ENCODE measurements at regions not wholly inside any gene's neighbourhood (a gene's known extent, or its start where the extent isn't known, plus 50 kb on each side); places are given as distances from the start of the nearest gene placed in this dataset.
"Not testable (repeated sequence)": the region's sequence is repeated elsewhere in the genome, so short reads cannot be mapped to it uniquely, and the experiment has no call there.

- no peak for DNase-seq
These were observed 59.9 kb downstream of the MINAR1 start for GRCh38 chr15:79492065-79492464.

GRCh38 chr15:79494384-79494909 lies 62.3 kb downstream of the MINAR1 start:
- DNase-seq, result no peak

GRCh38 chr15:79494963-79495755 lies 63.0 kb downstream of the MINAR1 start:
- no peak for DNase-seq

DNA sequence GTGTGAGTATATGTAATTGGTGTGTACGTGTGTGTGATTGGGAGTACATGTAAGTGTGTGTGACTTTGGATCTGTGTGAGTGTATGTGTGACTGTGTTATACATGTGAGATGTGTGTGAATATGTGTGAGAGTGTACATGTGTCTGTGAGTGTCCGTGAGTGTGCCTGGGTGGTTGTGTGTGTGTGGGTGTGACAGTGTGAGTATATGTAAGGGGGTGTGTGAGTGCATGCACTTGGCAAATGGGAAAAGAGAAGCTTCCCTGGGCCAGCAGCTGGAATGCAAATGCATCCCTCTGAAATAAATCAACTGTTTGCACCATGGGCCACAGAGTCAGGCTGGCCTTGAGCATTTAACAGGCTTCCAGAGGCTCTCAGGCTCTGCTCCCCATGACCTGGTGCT lies 63.6 kb downstream of the MINAR1 start:
- no peak for DNase-seq

DNA sequence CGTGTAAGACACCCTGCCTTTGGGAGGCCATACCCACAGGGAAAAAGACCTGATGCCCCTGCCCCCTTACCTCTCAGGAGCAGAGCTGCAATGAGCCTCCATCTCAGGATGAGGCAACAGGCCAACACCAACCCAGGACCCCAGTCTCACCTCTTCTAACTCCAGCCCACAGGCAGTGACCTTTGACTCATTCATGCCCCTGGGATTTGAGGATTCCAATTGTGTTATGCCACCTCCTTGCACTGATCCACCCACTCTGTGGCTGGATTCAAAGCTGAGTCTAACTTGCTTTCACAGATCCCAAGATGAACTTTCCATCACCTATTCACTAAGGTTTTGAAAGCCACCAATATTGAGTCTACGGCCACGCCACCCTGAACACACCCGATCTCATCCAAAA lies 64.7 kb downstream of the MINAR1 start:
- DNase-seq, result no peak

GRCh38 chr15:79501086-79501485 lies 69.0 kb downstream of the MINAR1 start:
- DNase-seq, result no peak

DNA sequence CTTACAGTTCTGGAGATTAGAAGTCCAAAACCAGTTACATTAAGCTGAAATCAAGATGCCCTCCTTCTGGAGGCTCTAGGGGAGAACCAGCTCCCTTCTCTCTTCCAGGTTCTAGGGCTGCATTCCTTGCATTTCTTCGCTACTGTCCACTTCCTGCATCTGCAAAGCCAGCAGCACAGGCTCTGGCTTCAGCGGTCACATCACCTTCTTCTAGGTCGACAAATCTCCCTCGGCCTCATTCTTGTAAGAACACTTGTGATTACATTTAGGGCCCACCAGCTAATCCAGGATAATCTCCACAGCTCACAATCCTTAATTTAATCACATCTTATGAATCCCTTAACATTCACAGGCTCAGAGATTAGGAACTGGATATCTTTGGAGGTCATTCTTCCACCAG lies 73.8 kb downstream of the MINAR1 start:
- no peak for DNase-seq

DNA sequence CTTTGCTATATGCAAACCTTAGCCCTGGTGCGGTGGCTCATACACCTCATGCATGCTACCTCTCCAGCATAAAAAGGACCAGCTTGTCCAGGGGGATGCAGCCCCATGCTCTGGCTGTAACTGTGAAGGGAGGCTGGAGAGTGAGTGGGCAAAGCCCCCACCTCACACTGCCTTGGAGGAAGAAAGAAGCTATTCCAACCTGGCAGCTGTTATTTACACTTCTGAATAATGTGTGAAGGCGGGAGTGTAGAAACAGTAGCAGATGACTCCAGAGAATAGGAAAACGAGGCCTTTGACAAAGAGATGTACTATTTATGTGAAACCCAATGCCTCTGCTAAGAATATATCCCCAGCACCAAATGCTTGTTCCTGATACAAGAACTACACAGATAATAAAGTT lies 80.7 kb downstream of the MINAR1 start:
- DNase-seq, result not testable (repeated sequence)

DNA sequence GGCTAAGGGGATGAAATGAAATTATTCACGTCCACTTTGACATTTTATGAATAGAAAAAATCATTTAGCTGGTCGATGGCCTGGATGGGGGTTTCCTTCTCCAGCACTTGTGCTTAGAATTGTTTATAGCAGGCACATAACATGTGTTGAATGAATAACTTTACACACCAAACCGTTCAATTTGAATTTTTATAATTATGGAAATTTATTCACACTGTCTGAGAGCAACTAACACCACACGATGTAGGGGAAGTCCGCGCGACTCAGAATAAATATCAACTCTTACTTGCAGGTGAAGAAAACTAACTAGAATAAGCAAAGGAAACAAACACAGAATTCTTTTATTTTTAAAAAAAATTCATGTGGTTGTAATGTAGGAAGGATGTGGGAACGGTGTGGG lies 81.3 kb downstream of the MINAR1 start:
- no peak for DNase-seq

DNA sequence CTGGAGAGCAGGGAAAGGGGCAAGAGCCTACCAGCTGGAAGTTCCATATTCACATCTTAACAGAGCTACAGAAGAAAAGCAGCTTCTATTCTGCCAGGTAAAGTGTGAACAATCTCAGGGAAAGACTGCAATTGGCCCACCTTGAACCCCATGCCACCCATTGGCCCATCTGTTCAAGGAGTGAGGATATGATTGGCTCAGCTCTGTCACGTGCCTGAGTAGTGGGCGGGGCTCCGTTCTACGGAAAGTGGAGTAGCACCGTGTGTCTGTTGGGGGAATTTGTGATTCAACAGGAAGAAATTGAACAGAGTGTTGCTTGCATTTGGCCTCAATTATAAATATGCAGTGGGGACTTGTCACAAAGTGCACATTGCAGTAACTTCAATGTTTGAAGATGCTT lies 81.8 kb downstream of the MINAR1 start:
- DNase-seq, result no peak

DNA sequence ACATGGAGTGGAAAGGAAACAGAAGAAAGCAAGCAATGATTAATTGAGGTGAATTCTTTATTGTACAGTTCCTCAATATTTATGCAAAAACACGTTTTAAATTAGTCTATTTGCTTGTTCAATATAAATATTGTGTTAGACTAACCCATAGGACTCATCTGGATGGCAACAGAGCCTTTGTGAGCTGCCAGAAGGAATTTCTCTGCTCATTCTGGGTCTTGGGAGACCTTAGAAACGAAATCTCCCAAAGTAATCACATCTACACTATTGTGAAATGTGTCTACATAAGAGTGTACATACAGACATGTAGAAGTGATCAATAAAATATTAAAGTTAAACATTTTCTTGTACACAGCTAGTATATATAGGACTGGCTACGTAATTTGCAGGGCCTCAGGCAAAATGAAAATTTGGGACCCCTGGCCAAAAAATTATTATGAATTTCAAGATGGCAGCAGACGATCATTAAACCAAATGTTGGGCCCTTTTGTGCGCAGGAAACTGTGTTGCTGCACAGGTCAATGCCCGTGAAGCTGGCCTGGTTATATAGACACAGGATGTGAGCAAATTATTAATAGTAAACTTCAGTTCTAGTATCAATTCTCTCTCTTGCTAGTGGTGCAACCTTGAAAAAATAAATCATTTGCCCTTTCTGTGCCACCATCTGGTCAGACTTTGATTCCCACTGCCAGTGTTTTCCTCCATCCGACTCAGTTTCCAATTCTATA lies 83.3 kb downstream of the MINAR1 start:
- no peak for DNase-seq

- no peak for DNase-seq
These were observed 84.0 kb downstream of the MINAR1 start for GRCh38 chr15:79516155-79516554.

DNA sequence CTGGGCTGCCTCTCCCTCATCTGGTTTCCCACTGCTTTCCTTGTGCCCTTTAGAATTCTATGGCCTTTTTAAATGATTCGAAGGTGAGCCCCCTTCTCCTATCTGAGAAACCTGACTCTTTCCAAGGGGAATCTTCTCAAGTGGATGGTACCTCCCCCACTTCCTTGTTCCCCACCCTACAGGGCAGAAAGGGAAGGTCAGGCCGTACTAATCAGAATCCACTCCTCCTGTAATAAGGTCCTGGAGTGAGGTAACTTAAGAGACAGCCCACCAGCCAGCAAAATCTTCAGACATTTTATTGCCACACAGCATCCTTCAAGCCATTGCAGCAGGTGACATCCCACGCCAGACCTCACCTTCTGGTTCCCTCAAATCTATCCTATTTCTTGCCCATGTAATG lies 84.5 kb downstream of the MINAR1 start:
- no peak for DNase-seq

GRCh38 chr15:79519628-79520027 lies 87.5 kb downstream of the MINAR1 start:
- DNase-seq, result no peak

DNA sequence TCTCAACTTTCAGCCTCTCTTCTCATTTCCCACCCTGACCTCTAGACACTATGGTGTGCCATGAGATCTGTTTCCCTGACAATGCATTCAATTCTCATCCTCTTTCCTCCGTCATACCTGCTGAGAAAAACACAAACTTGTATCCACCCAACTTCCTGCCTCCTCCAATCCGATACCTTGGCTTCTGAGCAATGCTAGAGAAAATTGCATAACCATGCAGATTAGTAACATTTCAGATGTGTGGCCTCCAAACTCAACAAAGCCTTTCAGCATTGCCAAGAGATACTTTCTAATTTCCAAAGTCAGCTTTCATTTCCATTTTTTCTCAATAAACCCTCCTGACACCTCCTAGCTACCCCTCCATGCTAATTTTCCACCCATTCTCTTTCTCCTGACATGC lies 88.5 kb downstream of the MINAR1 start:
- DNase-seq, result no peak

- DNase-seq, result no peak
These were observed 90.5 kb downstream of the MINAR1 start for GRCh38 chr15:79522656-79523055.

- DNase-seq, result no peak
These were observed 91.1 kb downstream of the MINAR1 start for GRCh38 chr15:79523266-79523665.

- no peak for DNase-seq
These were observed 92.4 kb downstream of the MINAR1 start for GRCh38 chr15:79524531-79524930.

DNA sequence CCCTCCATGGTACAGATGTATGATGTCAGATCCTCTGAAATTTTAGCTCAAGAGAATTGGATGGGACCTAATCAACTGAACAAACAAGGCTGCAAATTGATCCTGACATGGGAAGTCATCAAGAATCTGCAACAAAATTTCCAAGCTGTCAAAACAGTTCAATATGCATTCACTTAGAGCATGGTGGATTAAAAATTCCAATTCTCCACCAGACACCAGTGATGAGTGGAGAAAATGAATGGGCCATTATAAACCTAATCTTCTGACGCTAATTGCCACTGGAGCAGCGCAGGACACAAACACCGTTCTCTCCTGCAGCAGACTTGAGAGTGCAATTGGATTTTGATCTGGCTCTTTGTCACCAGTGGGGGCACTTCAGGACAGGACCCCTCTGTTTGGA lies 94.2 kb downstream of the MINAR1 start:
- no peak for DNase-seq

DNA sequence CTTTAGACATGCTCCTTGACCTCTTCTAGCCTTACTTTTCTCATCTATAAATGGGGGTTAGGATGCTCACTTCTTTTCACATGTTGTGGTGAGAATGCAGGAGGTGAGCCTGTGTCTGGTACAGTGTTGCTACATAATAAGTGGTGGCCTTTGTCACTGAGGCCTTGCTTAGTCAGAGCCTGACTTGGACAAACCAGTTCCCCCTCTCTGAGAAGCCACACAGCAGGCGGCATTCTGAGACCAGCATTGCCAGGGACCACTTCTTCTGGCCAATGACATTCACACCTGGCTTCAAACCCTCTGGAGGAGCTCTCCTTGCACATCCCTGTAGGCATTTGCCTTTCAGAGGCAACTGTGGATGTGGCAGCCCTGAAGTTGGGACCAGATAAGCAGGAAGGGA lies 95.7 kb downstream of the MINAR1 start:
- DNase-seq, result no peak

DNA sequence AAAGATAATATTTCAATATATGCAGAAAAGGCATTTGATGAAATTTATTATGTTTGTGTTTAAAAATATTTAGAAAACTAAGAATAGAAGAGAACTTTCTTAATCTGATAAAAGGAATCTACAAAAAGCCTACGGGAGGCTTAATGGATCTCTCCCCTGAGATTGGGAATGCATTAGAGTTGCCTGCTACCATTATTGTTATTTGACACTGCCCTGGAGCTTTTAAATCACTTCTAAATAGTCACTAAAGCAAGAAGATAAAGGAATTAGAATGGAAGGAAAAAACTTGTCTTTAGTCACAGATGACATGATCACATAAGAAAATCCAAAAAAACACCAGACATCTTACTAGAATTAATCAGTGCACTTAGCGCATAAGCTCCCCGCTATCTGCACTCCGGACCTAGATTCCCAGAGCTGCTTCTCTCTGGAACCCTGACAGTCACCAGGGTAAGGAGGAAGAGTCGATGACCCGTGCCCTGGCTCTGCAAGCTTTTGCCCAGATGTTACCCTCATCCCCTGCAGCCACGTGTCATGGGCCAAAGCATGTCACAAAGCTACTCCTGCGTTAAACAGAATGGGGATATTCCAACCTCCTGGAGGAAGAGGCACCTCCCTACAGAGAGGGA lies 97.1 kb downstream of the MINAR1 start:
- no peak for DNase-seq

- no peak for DNase-seq
These were observed 103.4 kb downstream of the MINAR1 start for GRCh38 chr15:79535536-79535935.

- DNase-seq, result no peak
These were observed 106.4 kb downstream of the MINAR1 start for GRCh38 chr15:79538527-79538926.

- DNase-seq, result no peak
These were observed 107.3 kb downstream of the MINAR1 start for GRCh38 chr15:79539401-79539800.
